NB4 (cell line): ENCODE measurements at regions not wholly inside any gene's neighbourhood (a gene's known extent, or its start where the extent isn't known, plus 50 kb on each side); places are given as distances from the start of the nearest gene placed in this dataset.

ENCODE experiments used
- DNase-seq: peaks from one replicate; pipeline ENCODE4 v3.0.0; 2010; ENCODE audit warnings: low read depth
- H3K4me3 ChIP-seq: one replicate; pipeline ENCODE4 v1.5.1; 2011; ENCODE audit warnings: mild to moderate bottlenecking, low read depth, low read length, moderate library complexity
- CTCF ChIP-seq: IDR thresholded peaks from one replicate; pipeline ENCODE4 v1.5.1; 2012; ENCODE audit warnings: low read depth, low read length
- MYC ChIP-seq: IDR thresholded peaks from 2 replicates; pipeline ENCODE4 v1.6.1; 2011; ENCODE audit warnings: low read depth, low read length
- POLR2A ChIP-seq: IDR thresholded peaks from 2 replicates; pipeline ENCODE4 v1.6.1; 2011; ENCODE audit warnings: mild to moderate bottlenecking; ENCODE audit not compliant: insufficient read length; ENCODE audit errors: extremely low read depth
- TF ChIP-seq, protein P1 (sequence below): IDR thresholded peaks from 2 replicates; pipeline ENCODE4 v1.6.1; 2011; ENCODE audit warnings: low read depth, low read length

GRCh38 chr6:66731310-66731709 is 1024.3 kb upstream of the EYS start:
- no peak overlapping the region for H3K4me3 ChIP-seq
- DNase-seq: no peak
- TF ChIP-seq, protein P1, sequence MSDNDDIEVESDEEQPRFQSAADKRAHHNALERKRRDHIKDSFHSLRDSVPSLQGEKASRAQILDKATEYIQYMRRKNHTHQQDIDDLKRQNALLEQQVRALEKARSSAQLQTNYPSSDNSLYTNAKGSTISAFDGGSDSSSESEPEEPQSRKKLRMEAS: no peak
- TF ChIP-seq MYC: no peak
- no peak for TF ChIP-seq CTCF
- no peak for TF ChIP-seq POLR2A

DNA sequence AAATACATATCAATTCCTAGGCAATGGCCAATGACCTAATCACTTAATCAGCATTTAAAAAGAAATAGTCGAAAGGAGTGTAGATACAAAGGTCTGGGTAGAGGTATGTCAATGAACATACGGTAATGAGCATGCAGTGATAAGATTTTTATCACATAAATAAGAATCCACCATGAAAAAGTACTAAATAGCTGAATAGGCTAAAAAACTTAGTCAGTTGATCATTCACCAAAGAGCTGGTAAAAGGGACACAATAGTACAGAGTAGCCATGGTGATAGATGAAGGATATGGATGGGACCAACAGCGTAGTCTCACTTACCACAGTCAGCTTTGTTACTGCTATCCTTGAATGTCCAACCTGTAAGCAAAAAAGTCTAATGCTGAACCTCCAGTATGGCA is 1018.6 kb upstream of the EYS start:
- no peak for DNase-seq
- H3K4me3 ChIP-seq: no peak overlapping the region
- TF ChIP-seq MYC (no peak), POLR2A (no peak), CTCF (no peak)
- TF ChIP-seq, protein P1: no peak

DNA sequence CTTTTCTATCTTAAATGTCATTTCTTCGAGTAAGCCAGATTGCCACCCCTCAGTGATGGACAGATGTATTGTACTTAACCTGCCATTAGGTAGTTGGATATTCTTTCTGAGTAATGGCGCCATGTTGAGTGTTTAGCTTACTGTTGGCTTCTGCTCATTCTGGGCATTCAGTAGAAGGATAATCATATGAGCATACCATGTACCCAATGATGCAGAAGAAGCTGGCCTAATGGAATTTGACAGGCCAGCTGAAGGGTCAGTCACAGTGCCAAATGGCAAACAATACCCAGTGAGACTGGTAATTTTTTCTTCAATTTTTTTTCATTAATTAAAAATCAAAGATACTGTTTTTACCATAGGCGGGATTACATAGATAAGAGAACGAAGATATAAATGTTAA is 1010.8 kb upstream of the EYS start:
- H3K4me3 ChIP-seq: no peak overlapping the region
- TF ChIP-seq CTCF (no peak), MYC (no peak), POLR2A (no peak)
- TF ChIP-seq, protein P1: no peak
- DNase-seq: no peak

GRCh38 chr6:66699385-66699784 is 992.4 kb upstream of the EYS start:
- no peak overlapping the region for H3K4me3 ChIP-seq
- TF ChIP-seq POLR2A (no peak), MYC (no peak), CTCF (no peak)
- TF ChIP-seq, protein P1: no peak
- DNase-seq: no peak

- TF ChIP-seq, protein P1: no peak
- TF ChIP-seq CTCF: no peak
- no peak for TF ChIP-seq POLR2A
- no peak for TF ChIP-seq MYC
- no peak for DNase-seq
- no peak overlapping the region for H3K4me3 ChIP-seq
Observed at GRCh38 chr6:66689608-66690007, 982.6 kb upstream of the EYS start.

GRCh38 chr6:66687611-66688140 is 980.6 kb upstream of the EYS start:
- no peak for DNase-seq
- TF ChIP-seq CTCF (no peak), POLR2A (no peak), MYC (no peak)
- TF ChIP-seq, protein P1: no peak

More at GRCh38 chr6:66687611-66688140, 980.6 kb upstream of the EYS start:
- no peak overlapping the region for H3K4me3 ChIP-seq
